HG03457 (cell line): ENCODE measurements at regions not wholly inside any gene's neighbourhood (a gene's known extent, or its start where the extent isn't known, plus 50 kb on each side); places are given as distances from the start of the nearest gene placed in this dataset.
"Not testable (repeated sequence)": the region's sequence is repeated elsewhere in the genome, so short reads cannot be mapped to it uniquely, and the experiment has no call there.

Experiments used
- ATAC-seq: cut with Tn5 transposase; IDR thresholded peaks from one replicate; pipeline ENCODE4 v1.9.1; 2021; ENCODE audit warnings: moderate number of reproducible peaks; ENCODE audit not compliant: unreplicated experiment

DNA sequence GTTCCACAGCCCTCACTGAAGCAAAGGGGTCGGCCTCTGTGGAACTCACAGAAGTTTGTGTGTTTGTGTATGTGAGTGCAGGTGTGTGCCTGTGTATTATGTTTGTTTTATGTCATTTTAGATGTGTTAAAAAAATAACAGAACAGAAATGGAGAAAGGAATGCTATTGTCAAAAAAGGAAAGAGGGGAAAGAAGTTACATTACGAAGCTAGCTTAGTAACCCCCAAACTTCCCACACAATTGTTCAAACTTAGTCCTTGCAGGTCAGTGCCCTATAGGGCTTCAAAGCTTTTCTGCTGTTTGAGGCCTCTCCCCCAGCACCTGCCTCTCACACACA lies 1505.6 kb upstream of the SLC10A2 start:
- no peak for ATAC-seq

- ATAC-seq, result no peak
Observed at GRCh38 chr13:104571161-104571892, 1505.1 kb upstream of the SLC10A2 start.

DNA sequence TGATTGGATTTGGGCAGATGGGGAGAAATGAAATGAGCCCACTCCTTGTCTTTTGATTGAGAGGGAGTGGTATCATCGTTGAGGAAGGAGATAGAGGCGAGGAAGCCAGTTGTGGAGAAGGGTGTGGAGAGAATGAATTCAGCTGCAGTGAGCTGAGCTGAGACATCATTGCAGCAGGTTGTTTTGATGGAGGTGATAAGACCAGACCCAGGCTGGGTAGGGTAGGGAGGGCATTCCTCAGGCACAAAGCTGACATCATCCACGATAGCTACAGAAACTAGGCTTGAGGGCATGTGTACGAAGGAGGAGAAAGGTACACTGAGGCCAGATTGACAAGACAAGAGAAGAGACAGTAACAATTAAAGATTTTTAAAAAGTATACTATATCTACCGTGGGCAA lies 1500.9 kb upstream of the SLC10A2 start:
- no peak for ATAC-seq

DNA sequence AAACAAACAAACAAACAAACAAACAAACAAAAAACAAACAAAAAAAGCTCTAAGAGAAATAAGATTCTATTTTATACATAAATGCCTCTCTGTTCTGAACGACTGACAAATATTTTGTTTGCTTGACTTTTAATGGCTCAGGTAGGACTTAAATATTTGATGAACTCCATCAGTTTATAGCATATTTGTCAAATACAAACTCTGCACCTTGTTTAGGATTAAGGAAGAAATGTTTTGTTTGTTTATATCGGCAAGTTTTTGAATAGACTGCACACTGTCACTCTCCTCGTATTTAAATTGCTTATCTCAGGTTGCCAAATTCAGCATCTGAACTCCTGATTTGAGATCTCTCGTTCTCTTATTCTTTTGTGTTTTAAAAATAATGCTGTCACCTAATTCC lies 1499.7 kb upstream of the SLC10A2 start:
- ATAC-seq, result no peak

GRCh38 chr13:104553896-104554295 lies 1487.7 kb upstream of the SLC10A2 start:
- ATAC-seq, result no peak

- no peak for ATAC-seq
Observed at GRCh38 chr13:104553186-104553585, 1487.0 kb upstream of the SLC10A2 start.

- no peak for ATAC-seq
Observed at GRCh38 chr13:104534847-104535246, 1468.6 kb upstream of the SLC10A2 start.

GRCh38 chr13:104532132-104532531 lies 1465.9 kb upstream of the SLC10A2 start:
- no peak for ATAC-seq

GRCh38 chr13:104530741-104531140 lies 1464.5 kb upstream of the SLC10A2 start:
- no peak for ATAC-seq

DNA sequence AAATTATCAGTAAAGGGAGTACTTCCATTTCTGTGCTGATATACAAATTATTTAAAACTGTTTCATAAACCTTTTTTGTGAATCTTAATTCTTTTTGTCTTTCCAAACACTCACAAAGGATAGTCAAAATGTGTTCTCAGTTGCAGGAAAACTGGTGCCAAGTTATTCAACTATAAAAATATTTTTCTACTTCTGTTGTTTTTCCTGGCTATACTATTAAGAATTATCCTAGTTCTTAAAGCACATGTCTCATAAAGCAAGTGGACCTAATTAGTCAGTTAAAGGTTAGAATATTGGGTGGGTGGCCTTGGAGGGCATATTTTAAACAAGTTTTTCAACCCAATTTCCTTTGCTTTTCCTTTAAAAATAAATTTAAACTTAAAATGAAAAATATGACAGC lies 1460.3 kb upstream of the SLC10A2 start:
- ATAC-seq, result no peak

- no peak for ATAC-seq
Observed at GRCh38 chr13:104525467-104525866, 1459.2 kb upstream of the SLC10A2 start.

DNA sequence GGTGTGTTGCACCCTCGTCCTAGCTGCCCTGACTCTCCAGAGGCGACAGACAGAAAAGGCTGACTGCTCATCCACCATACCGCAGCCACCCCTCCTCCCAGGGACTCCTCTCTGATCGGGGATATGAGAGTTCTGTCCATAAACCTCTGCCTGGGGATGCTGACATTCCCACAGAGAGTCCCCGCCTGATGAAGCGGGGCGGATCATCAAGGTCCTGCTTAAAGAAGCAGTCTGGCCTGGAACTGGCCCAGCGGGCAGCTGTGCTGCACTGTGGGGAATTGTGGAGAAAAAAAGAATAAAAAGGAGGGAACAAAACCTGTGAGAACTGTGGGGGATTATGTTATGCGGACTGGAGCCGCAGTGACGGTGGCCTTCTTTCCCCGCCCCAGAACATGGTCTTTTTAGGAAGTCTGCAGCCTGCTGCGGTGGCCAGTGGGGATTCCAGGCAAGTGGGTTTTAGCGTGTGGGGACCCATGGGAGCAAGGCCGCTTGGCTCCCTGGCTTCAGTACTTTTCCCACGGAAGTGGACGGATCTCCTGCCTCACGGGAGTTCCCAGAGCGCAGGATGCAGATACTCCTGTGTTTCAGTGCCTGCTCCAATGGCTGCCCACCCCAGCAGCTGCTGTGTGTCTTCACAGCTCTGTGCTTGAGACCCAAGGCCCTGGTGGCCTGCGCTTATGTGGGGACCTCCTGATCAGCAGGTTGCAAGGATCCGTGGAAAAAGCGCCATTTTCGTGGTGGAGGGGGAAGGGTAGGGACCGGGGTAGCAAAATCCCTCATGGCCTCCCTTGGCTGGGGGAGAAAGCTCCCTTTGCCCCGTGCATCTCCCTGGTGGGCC lies 1456.2 kb upstream of the SLC10A2 start:
- no peak for ATAC-seq

DNA sequence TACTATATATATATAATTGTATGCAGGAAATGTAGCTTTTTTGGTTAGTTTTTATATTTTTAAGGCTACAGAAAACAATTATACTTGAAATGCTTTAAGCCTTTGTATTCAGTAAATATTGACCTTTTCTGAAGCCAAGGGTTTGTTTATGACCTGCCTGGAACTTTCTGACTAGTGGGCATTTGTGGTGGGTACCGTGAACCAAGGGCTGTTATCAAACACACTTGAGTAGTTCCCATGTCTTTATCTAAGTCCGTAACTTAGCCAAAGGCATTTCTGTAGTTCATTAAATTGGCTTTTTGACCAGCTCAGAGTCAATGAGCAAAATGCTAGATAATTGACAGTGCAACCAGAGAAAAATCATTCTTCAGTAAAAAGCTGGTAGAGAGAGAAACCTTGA lies 1444.2 kb upstream of the SLC10A2 start:
- ATAC-seq, result no peak

GRCh38 chr13:104493502-104493901 lies 1427.3 kb upstream of the SLC10A2 start:
- ATAC-seq, result not testable (repeated sequence)

DNA sequence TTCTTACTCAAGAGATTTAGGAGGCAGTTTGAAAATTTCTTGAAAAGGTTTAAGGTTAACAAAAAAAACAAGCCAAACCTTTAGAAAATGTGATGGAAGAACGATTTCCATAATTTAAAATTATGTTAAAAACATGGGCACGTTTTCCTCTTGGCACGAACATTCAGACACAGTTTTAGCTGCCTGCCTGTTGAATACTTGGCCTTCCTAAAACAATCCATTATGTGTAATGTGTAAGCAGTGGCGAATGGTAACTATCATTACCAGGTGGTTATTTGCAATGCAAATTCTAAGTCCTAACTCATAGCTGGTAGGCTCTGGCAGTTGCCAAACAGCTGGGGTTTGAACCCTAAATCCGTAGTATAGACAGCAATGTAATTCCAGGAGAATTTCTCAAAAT lies 1425.7 kb upstream of the SLC10A2 start:
- ATAC-seq, result no peak

DNA sequence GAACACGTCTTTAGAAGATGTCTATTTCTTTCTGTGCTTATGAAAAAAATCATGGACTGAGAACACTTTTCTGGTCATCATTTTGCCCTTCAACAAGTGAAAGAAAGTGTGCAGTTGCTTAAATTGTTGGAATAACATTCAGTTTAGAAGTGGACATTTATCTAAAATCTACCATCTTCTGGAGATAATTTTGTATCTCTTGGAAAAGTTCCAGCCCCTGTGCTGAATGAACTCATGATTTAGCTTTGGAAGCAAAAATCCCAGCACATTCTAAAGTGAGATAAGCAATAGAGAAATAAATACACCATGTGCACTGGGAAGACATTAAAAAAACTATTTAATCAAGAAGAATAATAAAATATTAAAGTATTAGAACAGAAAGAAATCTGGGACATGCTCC lies 1420.8 kb upstream of the SLC10A2 start:
- ATAC-seq, result no peak

- no peak for ATAC-seq
Observed at GRCh38 chr13:104485571-104485970, 1419.4 kb upstream of the SLC10A2 start.

DNA sequence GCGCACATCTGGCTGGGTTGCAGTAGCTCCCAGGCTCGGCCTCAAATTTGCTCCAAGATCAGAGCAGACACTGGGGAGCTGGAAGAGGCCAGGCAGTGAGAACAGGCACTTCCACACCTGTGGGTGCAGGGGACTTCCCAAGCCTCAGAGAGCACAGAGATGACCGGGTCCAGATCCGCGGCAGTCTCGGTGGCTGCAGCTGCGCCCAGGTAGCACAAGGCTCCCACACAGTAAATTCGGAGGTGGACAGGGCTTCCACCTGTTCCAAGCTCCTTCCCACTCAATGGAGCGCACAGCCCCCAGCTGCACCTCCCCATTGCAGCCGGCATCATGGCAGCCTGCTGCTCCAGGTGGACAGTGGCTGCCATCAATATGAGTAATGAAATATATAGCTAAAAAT lies 1417.4 kb upstream of the SLC10A2 start:
- no peak for ATAC-seq

DNA sequence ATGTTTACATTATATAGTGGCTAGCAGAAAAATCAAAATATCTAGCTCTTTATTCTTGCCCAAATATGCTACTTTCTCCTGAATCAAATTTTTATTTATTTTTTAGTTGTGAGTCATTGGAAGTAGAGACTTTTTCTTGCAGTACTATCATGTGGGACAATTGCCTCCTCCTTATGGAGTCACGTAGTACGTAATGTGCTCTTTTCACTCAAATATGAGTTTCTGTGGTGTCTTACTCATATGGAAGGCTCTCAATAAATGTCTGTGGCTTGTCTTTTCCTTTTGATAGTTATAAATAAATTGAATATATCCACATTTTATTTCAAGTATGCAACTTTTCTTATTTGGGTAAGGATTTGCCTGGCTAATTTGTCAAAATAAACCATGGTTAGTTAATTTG lies 1411.0 kb upstream of the SLC10A2 start:
- no peak for ATAC-seq

DNA sequence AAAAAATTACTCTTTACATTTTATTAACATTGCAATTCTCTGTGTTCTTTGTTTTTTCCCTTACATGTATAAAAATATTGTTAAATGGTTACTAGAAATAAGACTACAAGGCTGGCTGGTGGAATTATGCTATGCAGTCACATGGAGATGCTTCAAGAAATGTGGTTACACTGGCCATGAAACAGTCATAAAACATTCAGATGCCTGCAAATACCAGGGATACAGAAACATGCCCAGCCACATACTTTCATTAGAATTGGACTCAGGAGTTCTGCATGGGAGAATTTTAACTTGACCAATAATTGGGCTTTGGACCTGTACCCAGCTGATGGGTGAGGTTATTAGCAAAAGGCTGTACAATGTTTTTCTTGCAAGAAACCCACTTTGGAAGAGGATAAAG lies 1407.7 kb upstream of the SLC10A2 start:
- no peak for ATAC-seq

DNA sequence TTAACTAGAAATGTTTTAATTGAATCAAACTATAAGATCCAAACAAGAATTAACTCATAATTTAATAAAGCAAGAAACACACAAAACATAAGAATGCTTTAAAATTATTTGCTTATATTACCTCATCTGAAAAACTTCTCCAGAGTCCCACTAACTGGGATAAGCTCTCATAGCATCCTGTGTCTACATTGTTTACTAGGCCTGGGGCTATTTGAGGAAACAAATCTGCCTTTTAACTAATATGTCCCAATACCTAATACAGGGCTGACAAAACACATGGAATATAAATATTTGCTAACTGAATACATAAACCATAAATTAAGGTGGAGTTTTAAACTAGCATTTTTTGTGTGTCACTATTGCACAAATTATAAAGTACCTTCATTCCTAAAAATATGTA lies 1399.8 kb upstream of the SLC10A2 start:
- ATAC-seq, result no peak

DNA sequence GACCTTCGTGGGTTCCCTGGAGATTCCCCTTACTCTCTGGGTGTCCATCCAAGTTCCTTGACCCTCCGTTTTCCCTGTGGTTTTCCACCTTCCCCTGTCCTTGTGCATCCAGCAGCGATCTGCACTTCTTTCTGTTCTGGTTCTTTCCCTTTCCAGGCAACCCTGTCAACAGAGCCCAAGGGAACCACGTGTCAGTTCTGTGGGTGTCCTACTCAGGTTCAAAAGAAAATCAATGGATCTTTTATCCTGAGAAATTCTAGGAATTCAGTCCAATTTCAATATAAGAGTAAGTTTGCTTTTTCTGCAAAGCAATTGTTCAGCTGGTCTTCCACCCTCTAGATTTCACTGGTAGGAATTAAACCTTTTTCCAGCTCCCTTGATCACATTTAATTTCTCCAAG lies 1394.8 kb upstream of the SLC10A2 start:
- no peak for ATAC-seq

DNA sequence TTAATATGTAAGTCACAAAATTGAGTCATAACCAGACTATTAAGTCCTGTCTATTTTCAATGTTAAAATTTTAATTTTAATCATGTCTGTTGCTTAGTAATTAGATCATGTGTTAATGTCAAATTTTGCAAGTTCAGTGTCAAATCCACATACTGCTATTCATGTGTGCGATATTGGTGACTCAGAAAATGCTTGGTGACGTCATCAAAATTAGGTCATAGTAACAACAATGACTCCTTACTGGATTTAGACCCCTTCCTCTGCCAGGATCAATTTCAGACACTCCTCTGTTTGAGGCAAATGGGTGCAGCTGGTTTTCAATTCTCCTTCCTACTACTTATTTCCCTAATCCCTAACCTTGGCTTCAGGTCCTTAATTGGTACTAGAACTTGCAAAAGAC lies 1394.3 kb upstream of the SLC10A2 start:
- ATAC-seq, result no peak
